HEK293T (cell line): ENCODE measurements at regions not wholly inside any gene's neighbourhood (a gene's known extent, or its start where the extent isn't known, plus 50 kb on each side); places are given as distances from the start of the nearest gene placed in this dataset.

Experiments
- ARNT ChIP-seq: fragments of 450-650 bp; IDR thresholded peaks from 2 replicates; pipeline ENCODE4 v1.6.1; 2017; ENCODE audit warnings: mild to moderate bottlenecking
- BHLHE40 ChIP-seq: fragments of 450-650 bp; IDR thresholded peaks from 2 replicates; pipeline ENCODE4 v1.6.1; 2016; ENCODE audit warnings: mild to moderate bottlenecking, moderate library complexity, borderline replicate concordance
- ELF4 ChIP-seq: fragments of 450-650 bp; IDR thresholded peaks from 2 replicates; pipeline ENCODE4 v1.6.1; 2017; ENCODE audit warnings: antibody characterized with exemption
- FOXA1 ChIP-seq: fragments of 450-650 bp; IDR thresholded peaks from 2 replicates; pipeline ENCODE4 v1.6.1; 2016; ENCODE audit warnings: mild to moderate bottlenecking
- FOXM1 ChIP-seq: fragments of 450-650 bp; IDR thresholded peaks from 2 replicates; pipeline ENCODE4 v1.6.1; 2017; ENCODE audit warnings: mild to moderate bottlenecking, borderline replicate concordance
- HDGF ChIP-seq: fragments of 450-650 bp; IDR thresholded peaks from 2 replicates; pipeline ENCODE4 v1.6.1; 2017; ENCODE audit warnings: antibody characterized with exemption, borderline replicate concordance
- SP1 ChIP-seq: fragments of 450-650 bp; IDR thresholded peaks from 2 replicates; pipeline ENCODE4 v1.6.1; 2017

DNA sequence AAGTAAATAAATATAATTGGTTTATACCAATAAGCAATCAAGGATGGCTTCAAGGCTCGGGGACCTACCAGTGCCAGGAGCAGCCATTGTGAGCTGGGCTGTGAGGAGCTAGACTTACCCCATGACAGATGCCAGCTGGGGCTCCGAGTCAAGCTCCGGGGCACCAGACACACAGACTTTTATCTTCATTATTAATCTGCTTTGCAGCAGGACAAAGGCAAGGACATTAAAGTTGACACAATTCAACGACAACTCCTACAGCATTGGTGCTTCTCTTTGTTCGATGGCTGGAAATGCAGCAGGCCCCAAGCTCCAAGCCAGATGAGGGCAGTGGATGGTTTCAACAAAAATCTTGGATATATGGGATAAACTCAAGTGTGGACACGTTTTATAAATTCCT, 68.3 kb downstream of the CD24 start:
- no peak for TF ChIP-seq HDGF
- TF ChIP-seq SP1 = no peak
- no peak for TF ChIP-seq BHLHE40
- TF ChIP-seq FOXM1 = no peak
- TF ChIP-seq ARNT = no peak
- no peak for TF ChIP-seq FOXA1
- TF ChIP-seq ELF4 = no peak
